K562 (cell line): ENCODE measurements at regions not wholly inside any gene's neighbourhood (a gene's known extent, or its start where the extent isn't known, plus 50 kb on each side); places are given as distances from the start of the nearest gene placed in this dataset.

Experiments
- ATAC-seq: fragments of 200-7000 bp; cut with Tn5 transposase; 3 replicates; pipeline ENCODE4 v1.9.1; 2020; ENCODE audit warnings: moderate library complexity
- BruUV-seq: library from RNA; stranded (reverse); fragments of 400-500 nt; replicated peaks from 2 replicates; lab custom pipeline; 2021; lab: Mats Ljungman, UMichigan
- CTCF ChIA-PET: fragments of 300-600 bp; formaldehyde crosslinking; extraction: SDS; loops from one replicate; lab custom pipeline; 2021; ENCODE audit warnings: low intra/inter-chr PET ratio; lab: Yijun Ruan, JAX
- POLR2A ChIA-PET: fragments of 300-600, 350-650 bp; sonication (Branson Sonifier 250); formaldehyde crosslinking; extraction: SDS; loops from one replicate; lab custom pipeline; 2021; ENCODE audit warnings: antibody characterized with exemption, inconsistent platforms; lab: Yijun Ruan, JAX
- DNase-seq, 4 experiments: peaks; one replicate each; pipeline versions ENCODE4 v3.0.0 to v3.0.0-alpha.2; 2011 to 2018; ENCODE audit warnings: low spot score in 3 of 4, mixed read lengths in 3 of 4; ENCODE audit errors: extremely low read depth in 1 of 4
- FAIRE-seq: peaks from 2 replicates; lab custom pipeline; 2011; peaks lifted over from hg19 to GRCh38; lab: Jason Lieb, UNC
- H2AFZ ChIP-seq: 2 replicates; pipeline ENCODE4 v1.6.0; 2011; ENCODE audit warnings: low read depth, low read length, control low read depth, inconsistent platforms
- H3K27ac ChIP-seq: fragments of 200-600 bp; 3 replicates; pipeline ENCODE4 v1.8.0; 2011; ENCODE audit warnings: low read depth, mild to moderate bottlenecking, control low read depth, inconsistent platforms, low read length, moderate library complexity, mixed read lengths; ENCODE audit errors: extremely low read depth
- H3K27me3 ChIP-seq, 2 experiments: fragments of 300-600 bp in 1 of 2; 2 replicates in 1 of 2; 3 replicates in 1 of 2; pipeline versions ENCODE4 v1.6.0 to v1.8.0; 2011; ENCODE audit warnings: inconsistent platforms in 2 of 2, low read length in 2 of 2, mild to moderate bottlenecking in 1 of 2, mixed read lengths in 1 of 2, moderate library complexity in 1 of 2; ENCODE audit not compliant: control insufficient read depth in 2 of 2, insufficient read depth in 2 of 2
- H3K36me3 ChIP-seq: fragments of 300-600 bp; 3 replicates; pipeline ENCODE4 v1.8.0; 2011; ENCODE audit warnings: mild to moderate bottlenecking, low read length, inconsistent platforms; ENCODE audit not compliant: control insufficient read depth, insufficient read depth
- H3K4me1 ChIP-seq, 2 experiments: fragments of 200-600 bp in 1 of 2; replicated peaks in 1 of 2; 2 replicates in 1 of 2; 3 replicates in 1 of 2; pipeline versions ENCODE4 v1.5.1 to v1.8.0; 2011; ENCODE audit warnings: inconsistent platforms in 2 of 2, low read length in 2 of 2, mild to moderate bottlenecking in 1 of 2, mixed read lengths in 1 of 2, moderate library complexity in 1 of 2; ENCODE audit not compliant: control insufficient read depth in 2 of 2, insufficient read depth in 2 of 2
- H3K4me2 ChIP-seq: 2 replicates; pipeline ENCODE4 v1.6.1; 2011; ENCODE audit warnings: low read length, control low read depth, inconsistent platforms, mixed read lengths; ENCODE audit not compliant: insufficient read depth
- H3K4me3 ChIP-seq: fragments of 200-600 bp; sonication (generic), shearing (Covaris generic); 2 replicates; pipeline ENCODE4 v1.5.1; 2016; ENCODE audit warnings: control low read depth, inconsistent platforms
- H3K79me2 ChIP-seq: fragments of 200-600 bp; 3 replicates; pipeline ENCODE4 v1.8.0; 2011; ENCODE audit warnings: low read length, inconsistent platforms; ENCODE audit not compliant: control insufficient read depth, insufficient read depth
- H3K9ac ChIP-seq, 2 experiments: 2 replicates each; pipeline versions ENCODE4 v1.6.0 to v1.6.1; 2011; ENCODE audit warnings: low read depth in 2 of 2, low read length in 2 of 2, control low read depth in 1 of 2, inconsistent platforms in 1 of 2, mild to moderate bottlenecking in 1 of 2, mixed read lengths in 1 of 2; ENCODE audit not compliant: insufficient read depth in 1 of 2
- H3K9me1 ChIP-seq: one replicate; pipeline ENCODE4 v1.6.0; 2011; ENCODE audit warnings: inconsistent platforms, mild to moderate bottlenecking, low read length, moderate library complexity; ENCODE audit not compliant: control insufficient read depth, insufficient read depth
- H3K9me3 ChIP-seq: replicated peaks from 2 replicates; pipeline ENCODE4 v1.5.1; 2011; ENCODE audit warnings: low read depth, low read length, inconsistent platforms; ENCODE audit not compliant: control insufficient read depth, insufficient read depth
- H4K20me1 ChIP-seq: replicated peaks from 2 replicates; pipeline ENCODE4 v1.6.1; 2011; ENCODE audit warnings: low read length, inconsistent platforms, mixed read lengths; ENCODE audit not compliant: control insufficient read depth, insufficient read depth
- ARHGAP35 ChIP-seq: fragments of 450-650 bp; IDR thresholded peaks from 2 replicates; pipeline ENCODE4 v1.6.1; 2018; ENCODE audit not compliant: partially characterized antibody
- FOXJ3 ChIP-seq: sonication (generic); formaldehyde crosslinking; IDR thresholded peaks from 2 replicates; pipeline ENCODE4 v1.4.0; 2020; ENCODE audit warnings: mild to moderate bottlenecking, missing genetic modification reagents
- HDAC8 ChIP-seq: fragments of 450-650 bp; IDR thresholded peaks from 2 replicates; pipeline ENCODE4 v1.6.1; 2016; ENCODE audit warnings: mild to moderate bottlenecking, missing genetic modification characterization, moderate library complexity, missing compliant biosample characterization
- HNRNPK ChIP-seq: fragments of 200-400 bp; formaldehyde crosslinking; IDR thresholded peaks from one replicate; pipeline ENCODE4 v1.6.1; 2018; ENCODE audit warnings: mild to moderate bottlenecking, low read depth, low read length; ENCODE audit not compliant: poor library complexity, severe bottlenecking
- KAT2B ChIP-seq: IDR thresholded peaks from one replicate; pipeline ENCODE4 v1.6.1; 2012; ENCODE audit warnings: low read depth, mild to moderate bottlenecking, control low read depth, inconsistent platforms, low read length, moderate library complexity
- NFE2L1 ChIP-seq: fragments of 450-650 bp; IDR thresholded peaks from 2 replicates; pipeline ENCODE4 v1.6.1; 2016; ENCODE audit warnings: missing genetic modification characterization, low read depth, mild to moderate bottlenecking, missing compliant biosample characterization, moderate library complexity, borderline replicate concordance
- SIRT6 ChIP-seq: IDR thresholded peaks from one replicate; pipeline ENCODE4 v1.6.1; 2012; ENCODE audit warnings: low read depth, mild to moderate bottlenecking, control low read depth, inconsistent platforms, low read length, moderate library complexity
- SP2 ChIP-seq: IDR thresholded peaks from 2 replicates; pipeline ENCODE4 v1.6.1; 2011; ENCODE audit warnings: mild to moderate bottlenecking, low read depth, low read length, moderate library complexity; ENCODE audit not compliant: poor library complexity, severe bottlenecking; ENCODE audit errors: extremely low read depth
- ZNF12 ChIP-seq: sonication (generic); formaldehyde crosslinking; IDR thresholded peaks from 2 replicates; pipeline ENCODE4 v1.4.0; 2020; ENCODE audit warnings: mild to moderate bottlenecking, missing genetic modification reagents
- WGBS: fragments of 100-300 bp; shearing (Covaris generic); methylation state at CpG from one replicate; pipeline ENCODE4 v1.1.6; 2016; ENCODE audit warnings: low coverage, mixed read lengths; ENCODE audit not compliant: insufficient coverage; ENCODE audit errors: missing lambda C conversion rate; 5-methylcytosine and 5-hydroxymethylcytosine counted together
- in situ Hi-C: fragments of 300-500 bp; cut with MboI; formaldehyde crosslinking; loops from 4 replicates; pipeline ENCODE4 v1.15.0; 2018; ENCODE audit warnings: inconsistent platforms, mixed read lengths
- intact Hi-C: fragments of 100-400 bp; cut with micrococcal nuclease; formaldehyde crosslinking; loops from 2 replicates; pipeline ENCODE4 v1.14.2; 2022
- TF ChIP-seq, protein P1 (sequence below): fragments of 450-650 bp; IDR thresholded peaks from 2 replicates; pipeline ENCODE4 v1.6.1; 2016; ENCODE audit warnings: mild to moderate bottlenecking, moderate library complexity
- TF ChIP-seq, protein P2 (sequence below), 2 experiments: fragments of 250-450 bp in 1 of 2; fragments of 450-650 bp in 1 of 2; sonication (Bioruptor Pico) in 1 of 2; IDR thresholded peaks; 2 replicates each; pipeline versions ENCODE4 v1.6.1 to v1.8.0; 2016 to 2021; ENCODE audit warnings: mild to moderate bottlenecking in 2 of 2, moderate library complexity in 2 of 2, missing compliant biosample characterization in 1 of 2, missing genetic modification characterization in 1 of 2

DNA sequence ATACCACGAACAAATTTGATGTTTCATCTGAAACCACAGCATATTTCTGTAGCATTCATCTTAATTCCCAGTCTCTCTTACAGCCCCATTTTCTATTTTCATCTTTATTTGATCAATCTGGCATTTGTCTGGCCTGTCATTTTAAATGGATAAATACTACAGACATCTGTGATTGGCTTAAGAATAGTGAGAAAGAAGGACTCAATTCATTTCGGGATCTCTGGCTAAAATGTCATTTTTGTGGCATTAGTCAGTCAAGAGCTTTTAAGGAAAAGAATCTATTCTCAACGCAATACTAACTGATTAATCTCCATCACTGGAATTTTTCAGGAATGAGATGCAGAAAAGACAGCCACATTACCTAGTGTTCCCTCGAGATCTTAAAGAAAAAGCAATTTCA lies 585.9 kb downstream of the IRS1 start:
- FAIRE-seq = no peak
- ATAC-seq = no peak
- in situ Hi-C loops (no loop called here), intact Hi-C loops (no loop called here)
- no TSS peak for BruUV-seq
- H3K9ac ChIP-seq = no peak overlapping the region
- no peaks in the 10 kb centered on the region for H3K79me2 ChIP-seq
- no peaks in the 10 kb centered on the region for H3K27me3 ChIP-seq
- no peak for DNase-seq
- H3K4me3 ChIP-seq = no peak overlapping the region
- no peak overlapping the region for H3K4me2 ChIP-seq
- H2AFZ ChIP-seq = no peak overlapping the region
- ChIA-PET CTCF (no interaction called here), POLR2A (no interaction called here)
- H4K20me1 ChIP-seq = no peaks in the 10 kb centered on the region
- no peak overlapping the region for H3K27ac ChIP-seq
- H3K4me1 ChIP-seq = no peaks in the 10 kb centered on the region
- no peaks in the 10 kb centered on the region for H3K9me1 ChIP-seq
- no peaks in the 10 kb centered on the region for H3K9me3 ChIP-seq
- WGBS = 0% methylated on average over 4 of the region's 4 CpGs
- no peaks in the 10 kb centered on the region for H3K36me3 ChIP-seq
- TF ChIP-seq KAT2B (no peak), ZNF12 (CRISPR knock-in tag) (no peak), HNRNPK (no peak), ARHGAP35 (no peak), NFE2L1 (tag) (no peak), SP2 (no peak), SIRT6 (no peak), HDAC8 (tag) (no peak), FOXJ3 (CRISPR knock-in tag) (no peak)
- TF ChIP-seq, protein P1, sequence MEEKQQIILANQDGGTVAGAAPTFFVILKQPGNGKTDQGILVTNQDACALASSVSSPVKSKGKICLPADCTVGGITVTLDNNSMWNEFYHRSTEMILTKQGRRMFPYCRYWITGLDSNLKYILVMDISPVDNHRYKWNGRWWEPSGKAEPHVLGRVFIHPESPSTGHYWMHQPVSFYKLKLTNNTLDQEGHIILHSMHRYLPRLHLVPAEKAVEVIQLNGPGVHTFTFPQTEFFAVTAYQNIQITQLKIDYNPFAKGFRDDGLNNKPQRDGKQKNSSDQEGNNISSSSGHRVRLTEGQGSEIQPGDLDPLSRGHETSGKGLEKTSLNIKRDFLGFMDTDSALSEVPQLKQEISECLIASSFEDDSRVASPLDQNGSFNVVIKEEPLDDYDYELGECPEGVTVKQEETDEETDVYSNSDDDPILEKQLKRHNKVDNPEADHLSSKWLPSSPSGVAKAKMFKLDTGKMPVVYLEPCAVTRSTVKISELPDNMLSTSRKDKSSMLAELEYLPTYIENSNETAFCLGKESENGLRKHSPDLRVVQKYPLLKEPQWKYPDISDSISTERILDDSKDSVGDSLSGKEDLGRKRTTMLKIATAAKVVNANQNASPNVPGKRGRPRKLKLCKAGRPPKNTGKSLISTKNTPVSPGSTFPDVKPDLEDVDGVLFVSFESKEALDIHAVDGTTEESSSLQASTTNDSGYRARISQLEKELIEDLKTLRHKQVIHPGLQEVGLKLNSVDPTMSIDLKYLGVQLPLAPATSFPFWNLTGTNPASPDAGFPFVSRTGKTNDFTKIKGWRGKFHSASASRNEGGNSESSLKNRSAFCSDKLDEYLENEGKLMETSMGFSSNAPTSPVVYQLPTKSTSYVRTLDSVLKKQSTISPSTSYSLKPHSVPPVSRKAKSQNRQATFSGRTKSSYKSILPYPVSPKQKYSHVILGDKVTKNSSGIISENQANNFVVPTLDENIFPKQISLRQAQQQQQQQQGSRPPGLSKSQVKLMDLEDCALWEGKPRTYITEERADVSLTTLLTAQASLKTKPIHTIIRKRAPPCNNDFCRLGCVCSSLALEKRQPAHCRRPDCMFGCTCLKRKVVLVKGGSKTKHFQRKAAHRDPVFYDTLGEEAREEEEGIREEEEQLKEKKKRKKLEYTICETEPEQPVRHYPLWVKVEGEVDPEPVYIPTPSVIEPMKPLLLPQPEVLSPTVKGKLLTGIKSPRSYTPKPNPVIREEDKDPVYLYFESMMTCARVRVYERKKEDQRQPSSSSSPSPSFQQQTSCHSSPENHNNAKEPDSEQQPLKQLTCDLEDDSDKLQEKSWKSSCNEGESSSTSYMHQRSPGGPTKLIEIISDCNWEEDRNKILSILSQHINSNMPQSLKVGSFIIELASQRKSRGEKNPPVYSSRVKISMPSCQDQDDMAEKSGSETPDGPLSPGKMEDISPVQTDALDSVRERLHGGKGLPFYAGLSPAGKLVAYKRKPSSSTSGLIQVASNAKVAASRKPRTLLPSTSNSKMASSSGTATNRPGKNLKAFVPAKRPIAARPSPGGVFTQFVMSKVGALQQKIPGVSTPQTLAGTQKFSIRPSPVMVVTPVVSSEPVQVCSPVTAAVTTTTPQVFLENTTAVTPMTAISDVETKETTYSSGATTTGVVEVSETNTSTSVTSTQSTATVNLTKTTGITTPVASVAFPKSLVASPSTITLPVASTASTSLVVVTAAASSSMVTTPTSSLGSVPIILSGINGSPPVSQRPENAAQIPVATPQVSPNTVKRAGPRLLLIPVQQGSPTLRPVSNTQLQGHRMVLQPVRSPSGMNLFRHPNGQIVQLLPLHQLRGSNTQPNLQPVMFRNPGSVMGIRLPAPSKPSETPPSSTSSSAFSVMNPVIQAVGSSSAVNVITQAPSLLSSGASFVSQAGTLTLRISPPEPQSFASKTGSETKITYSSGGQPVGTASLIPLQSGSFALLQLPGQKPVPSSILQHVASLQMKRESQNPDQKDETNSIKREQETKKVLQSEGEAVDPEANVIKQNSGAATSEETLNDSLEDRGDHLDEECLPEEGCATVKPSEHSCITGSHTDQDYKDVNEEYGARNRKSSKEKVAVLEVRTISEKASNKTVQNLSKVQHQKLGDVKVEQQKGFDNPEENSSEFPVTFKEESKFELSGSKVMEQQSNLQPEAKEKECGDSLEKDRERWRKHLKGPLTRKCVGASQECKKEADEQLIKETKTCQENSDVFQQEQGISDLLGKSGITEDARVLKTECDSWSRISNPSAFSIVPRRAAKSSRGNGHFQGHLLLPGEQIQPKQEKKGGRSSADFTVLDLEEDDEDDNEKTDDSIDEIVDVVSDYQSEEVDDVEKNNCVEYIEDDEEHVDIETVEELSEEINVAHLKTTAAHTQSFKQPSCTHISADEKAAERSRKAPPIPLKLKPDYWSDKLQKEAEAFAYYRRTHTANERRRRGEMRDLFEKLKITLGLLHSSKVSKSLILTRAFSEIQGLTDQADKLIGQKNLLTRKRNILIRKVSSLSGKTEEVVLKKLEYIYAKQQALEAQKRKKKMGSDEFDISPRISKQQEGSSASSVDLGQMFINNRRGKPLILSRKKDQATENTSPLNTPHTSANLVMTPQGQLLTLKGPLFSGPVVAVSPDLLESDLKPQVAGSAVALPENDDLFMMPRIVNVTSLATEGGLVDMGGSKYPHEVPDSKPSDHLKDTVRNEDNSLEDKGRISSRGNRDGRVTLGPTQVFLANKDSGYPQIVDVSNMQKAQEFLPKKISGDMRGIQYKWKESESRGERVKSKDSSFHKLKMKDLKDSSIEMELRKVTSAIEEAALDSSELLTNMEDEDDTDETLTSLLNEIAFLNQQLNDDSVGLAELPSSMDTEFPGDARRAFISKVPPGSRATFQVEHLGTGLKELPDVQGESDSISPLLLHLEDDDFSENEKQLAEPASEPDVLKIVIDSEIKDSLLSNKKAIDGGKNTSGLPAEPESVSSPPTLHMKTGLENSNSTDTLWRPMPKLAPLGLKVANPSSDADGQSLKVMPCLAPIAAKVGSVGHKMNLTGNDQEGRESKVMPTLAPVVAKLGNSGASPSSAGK = no peak
- TF ChIP-seq, protein P2, sequence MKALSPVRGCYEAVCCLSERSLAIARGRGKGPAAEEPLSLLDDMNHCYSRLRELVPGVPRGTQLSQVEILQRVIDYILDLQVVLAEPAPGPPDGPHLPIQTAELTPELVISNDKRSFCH (CRISPR knock-in tag; IDR thresholded peaks at IDR 0.05) = no peak
- TF ChIP-seq, protein P2 (tag; IDR thresholded peaks at IDR 0.05) = no peak
